K562 (cell line): ENCODE measurements at regions not wholly inside any gene's neighbourhood (a gene's known extent, or its start where the extent isn't known, plus 50 kb on each side); places are given as distances from the start of the nearest gene placed in this dataset.

Experiments used
- ATAC-seq: fragments of 200-7000 bp; cut with Tn5 transposase; 3 replicates; pipeline ENCODE4 v1.9.1; 2020; ENCODE audit warnings: moderate library complexity
- BruUV-seq: library from RNA; stranded (reverse); fragments of 400-500 nt; replicated peaks from 2 replicates; lab custom pipeline; 2021; lab: Mats Ljungman, UMichigan
- CTCF ChIA-PET: fragments of 300-600 bp; formaldehyde crosslinking; extraction: SDS; loops from one replicate; lab custom pipeline; 2021; ENCODE audit warnings: low intra/inter-chr PET ratio; lab: Yijun Ruan, JAX
- POLR2A ChIA-PET: fragments of 300-600, 350-650 bp; sonication (Branson Sonifier 250); formaldehyde crosslinking; extraction: SDS; loops from one replicate; lab custom pipeline; 2021; ENCODE audit warnings: antibody characterized with exemption, inconsistent platforms; lab: Yijun Ruan, JAX
- DNase-seq, 4 experiments: peaks; one replicate each; pipeline versions ENCODE4 v3.0.0 to v3.0.0-alpha.2; 2011 to 2018; ENCODE audit warnings: low spot score in 3 of 4, mixed read lengths in 3 of 4; ENCODE audit errors: extremely low read depth in 1 of 4
- FAIRE-seq: peaks from 2 replicates; lab custom pipeline; 2011; peaks lifted over from hg19 to GRCh38; lab: Jason Lieb, UNC
- H2AFZ ChIP-seq: 2 replicates; pipeline ENCODE4 v1.6.0; 2011; ENCODE audit warnings: low read depth, low read length, control low read depth, inconsistent platforms
- H3K27ac ChIP-seq: fragments of 200-600 bp; 3 replicates; pipeline ENCODE4 v1.8.0; 2011; ENCODE audit warnings: low read depth, mild to moderate bottlenecking, control low read depth, inconsistent platforms, low read length, moderate library complexity, mixed read lengths; ENCODE audit errors: extremely low read depth
- H3K27me3 ChIP-seq, 2 experiments: fragments of 300-600 bp in 1 of 2; 2 replicates in 1 of 2; 3 replicates in 1 of 2; pipeline versions ENCODE4 v1.6.0 to v1.8.0; 2011; ENCODE audit warnings: inconsistent platforms in 2 of 2, low read length in 2 of 2, mild to moderate bottlenecking in 1 of 2, mixed read lengths in 1 of 2, moderate library complexity in 1 of 2; ENCODE audit not compliant: control insufficient read depth in 2 of 2, insufficient read depth in 2 of 2
- H3K36me3 ChIP-seq: fragments of 300-600 bp; 3 replicates; pipeline ENCODE4 v1.8.0; 2011; ENCODE audit warnings: mild to moderate bottlenecking, low read length, inconsistent platforms; ENCODE audit not compliant: control insufficient read depth, insufficient read depth
- H3K4me1 ChIP-seq, 2 experiments: fragments of 200-600 bp in 1 of 2; replicated peaks in 1 of 2; 2 replicates in 1 of 2; 3 replicates in 1 of 2; pipeline versions ENCODE4 v1.5.1 to v1.8.0; 2011; ENCODE audit warnings: inconsistent platforms in 2 of 2, low read length in 2 of 2, mild to moderate bottlenecking in 1 of 2, mixed read lengths in 1 of 2, moderate library complexity in 1 of 2; ENCODE audit not compliant: control insufficient read depth in 2 of 2, insufficient read depth in 2 of 2
- H3K4me2 ChIP-seq: 2 replicates; pipeline ENCODE4 v1.6.1; 2011; ENCODE audit warnings: low read length, control low read depth, inconsistent platforms, mixed read lengths; ENCODE audit not compliant: insufficient read depth
- H3K4me3 ChIP-seq: fragments of 200-600 bp; sonication (generic), shearing (Covaris generic); 2 replicates; pipeline ENCODE4 v1.5.1; 2016; ENCODE audit warnings: control low read depth, inconsistent platforms
- H3K79me2 ChIP-seq: fragments of 200-600 bp; 3 replicates; pipeline ENCODE4 v1.8.0; 2011; ENCODE audit warnings: low read length, inconsistent platforms; ENCODE audit not compliant: control insufficient read depth, insufficient read depth
- H3K9ac ChIP-seq, 2 experiments: 2 replicates each; pipeline versions ENCODE4 v1.6.0 to v1.6.1; 2011; ENCODE audit warnings: low read depth in 2 of 2, low read length in 2 of 2, control low read depth in 1 of 2, inconsistent platforms in 1 of 2, mild to moderate bottlenecking in 1 of 2, mixed read lengths in 1 of 2; ENCODE audit not compliant: insufficient read depth in 1 of 2
- H3K9me1 ChIP-seq: one replicate; pipeline ENCODE4 v1.6.0; 2011; ENCODE audit warnings: inconsistent platforms, mild to moderate bottlenecking, low read length, moderate library complexity; ENCODE audit not compliant: control insufficient read depth, insufficient read depth
- H3K9me3 ChIP-seq: replicated peaks from 2 replicates; pipeline ENCODE4 v1.5.1; 2011; ENCODE audit warnings: low read depth, low read length, inconsistent platforms; ENCODE audit not compliant: control insufficient read depth, insufficient read depth
- H4K20me1 ChIP-seq: replicated peaks from 2 replicates; pipeline ENCODE4 v1.6.1; 2011; ENCODE audit warnings: low read length, inconsistent platforms, mixed read lengths; ENCODE audit not compliant: control insufficient read depth, insufficient read depth
- ATF3 ChIP-seq, 2 experiments: fragments of 450-650 bp in 1 of 2; sonication (generic) in 1 of 2; formaldehyde crosslinking in 1 of 2; IDR thresholded peaks in 1 of 2; conservative IDR thresholded peaks in 1 of 2; 2 replicates each; pipeline versions ENCODE4 v1.6.1 to v1.8.1; 2016 to 2023; ENCODE audit warnings: mild to moderate bottlenecking in 2 of 2, moderate library complexity in 2 of 2, inconsistent platforms in 1 of 2, missing genetic modification reagents in 1 of 2
- E2F5 ChIP-seq: sonication (generic); formaldehyde crosslinking; IDR thresholded peaks from 2 replicates; pipeline ENCODE4 v1.8.0; 2022; ENCODE audit warnings: mild to moderate bottlenecking, missing genetic modification reagents
- MCM2 ChIP-seq: fragments of 450-650 bp; IDR thresholded peaks from 2 replicates; pipeline ENCODE4 v1.6.1; 2017; ENCODE audit warnings: low read depth, mild to moderate bottlenecking
- SUPT5H ChIP-seq: fragments of 450-650 bp; IDR thresholded peaks from 2 replicates; pipeline ENCODE4 v1.6.1; 2016
- ZBTB17 ChIP-seq: fragments of 450-650 bp; formaldehyde crosslinking; IDR thresholded peaks from 2 replicates; pipeline ENCODE4 v1.4.0; 2020; ENCODE audit warnings: mild to moderate bottlenecking
- WGBS: fragments of 100-300 bp; shearing (Covaris generic); methylation state at CpG from one replicate; pipeline ENCODE4 v1.1.6; 2016; ENCODE audit warnings: low coverage, mixed read lengths; ENCODE audit not compliant: insufficient coverage; ENCODE audit errors: missing lambda C conversion rate; 5-methylcytosine and 5-hydroxymethylcytosine counted together
- in situ Hi-C: fragments of 300-500 bp; cut with MboI; formaldehyde crosslinking; loops from 4 replicates; pipeline ENCODE4 v1.15.0; 2018; ENCODE audit warnings: inconsistent platforms, mixed read lengths
- intact Hi-C: fragments of 100-400 bp; cut with micrococcal nuclease; formaldehyde crosslinking; loops from 2 replicates; pipeline ENCODE4 v1.14.2; 2022

- no peak for FAIRE-seq
Observed at GRCh38 chr4:82232891-82233290, 140.9 kb downstream of the HNRNPD start.

More at GRCh38 chr4:82232891-82233290, 140.9 kb downstream of the HNRNPD start:
- no peaks in the 10 kb centered on the region for H3K36me3 ChIP-seq
- WGBS: 0% methylated on average over 1 of the region's 1 CpG
- no peaks in the 10 kb centered on the region for H4K20me1 ChIP-seq
- no peak overlapping the region for H2AFZ ChIP-seq
- H3K4me2 ChIP-seq: no peak overlapping the region
- no peak overlapping the region for H3K27ac ChIP-seq
- CTCF ChIA-PET: interaction anchor here (0.7 kb wide), 1 partner anchor 345 kb away, joined by 4 read pairs; no protein-coding TSS in a partner anchor
- in situ Hi-C loops: no loop called here
- no TSS peak for BruUV-seq
- DNase-seq (no peak), ATAC-seq (no peak)
- peaks cover 0 to 4% of the 10 kb centered on the region in 2 experiments; a peak in 2 of 5 replicates for H3K27me3 ChIP-seq
- H3K4me1 ChIP-seq: no peaks in the 10 kb centered on the region
- no peak for TF ChIP-seq ZBTB17
- no peak for TF ChIP-seq E2F5 (CRISPR knock-in tag)
- no peak for TF ChIP-seq SUPT5H
- TF ChIP-seq MCM2: no peak
- no peak for TF ChIP-seq ATF3 (IDR thresholded peaks at IDR 0.05)
- TF ChIP-seq ATF3 (CRISPR knock-in tag; conservative IDR thresholded peaks at IDR 0.05): no peak
- intact Hi-C loops: no loop called here
- H3K4me3 ChIP-seq: no peak overlapping the region
- H3K9ac ChIP-seq: no peak overlapping the region
- no peaks in the 10 kb centered on the region for H3K9me1 ChIP-seq
- no peaks in the 10 kb centered on the region for H3K9me3 ChIP-seq
- no peaks in the 10 kb centered on the region for H3K79me2 ChIP-seq
- POLR2A ChIA-PET: no interaction called here
